Neuron (in vitro differentiated cells): ENCODE measurements at regions not wholly inside any gene's neighbourhood (a gene's known extent, or its start where the extent isn't known, plus 50 kb on each side); places are given as distances from the start of the nearest gene placed in this dataset.
A peak's percentile ranks its signal among the peaks of the same experiment; 100 is the strongest.

Experiments used
- H2AFZ ChIP-seq: one replicate; pipeline ENCODE4 v1.6.1; 2013; ENCODE audit warnings: low read depth, mild to moderate bottlenecking, inconsistent platforms, low read length, moderate library complexity
- H3K27me3 ChIP-seq: one replicate; pipeline ENCODE4 v1.6.1; 2013; ENCODE audit warnings: low read length; ENCODE audit not compliant: insufficient read depth
- H3K36me3 ChIP-seq: one replicate; pipeline ENCODE4 v1.6.1; 2013; ENCODE audit warnings: low read length; ENCODE audit not compliant: insufficient read depth
- H3K4me1 ChIP-seq: one replicate; pipeline ENCODE4 v1.6.1; 2013; ENCODE audit warnings: low read length; ENCODE audit not compliant: insufficient read depth
- H3K4me3 ChIP-seq: 2 replicates; pipeline ENCODE4 v1.5.1; 2013; ENCODE audit warnings: mild to moderate bottlenecking, low read length, moderate library complexity
- H3K9me3 ChIP-seq: one replicate; pipeline ENCODE4 v1.6.1; 2013; ENCODE audit warnings: low read length

DNA sequence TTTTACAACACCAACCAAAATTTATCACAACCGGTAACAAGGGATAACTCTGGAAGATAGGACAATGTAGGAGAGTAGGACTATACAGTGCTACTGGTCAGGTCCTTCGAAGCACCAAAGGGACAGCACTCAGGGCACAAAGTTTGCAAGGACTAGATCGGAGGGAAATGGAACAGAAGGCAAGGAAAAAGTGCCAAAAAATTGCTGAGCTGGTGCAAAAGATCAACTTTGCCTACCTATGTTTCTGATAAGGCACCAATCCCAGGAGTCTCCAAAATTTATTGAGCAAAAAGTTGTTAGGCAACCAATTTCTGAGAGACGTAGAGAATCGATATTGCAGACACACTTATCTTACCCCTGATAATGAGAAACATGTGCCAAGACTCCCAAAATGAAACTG, 160.0 kb upstream of the PLEKHA5 start:
- Histone ChIP-seq H2AFZ (no peak overlapping the region), H3K4me3 (no peak overlapping the region), H3K9me3 (no peaks in the 10 kb centered on the region), H3K27me3 (no peaks in the 10 kb centered on the region), H3K4me1 (peaks cover 23% of the 10 kb centered on the region), H3K36me3 (no peaks in the 10 kb centered on the region)

- Histone ChIP-seq H3K36me3 (no peaks in the 10 kb centered on the region), H3K4me1 (peaks cover 14% of the 10 kb centered on the region), H2AFZ (no peak overlapping the region), H3K4me3 (no peak overlapping the region), H3K27me3 (no peaks in the 10 kb centered on the region), H3K9me3 (no peaks in the 10 kb centered on the region)
Measured at GRCh38 chr12:18970603-18971002, 158.9 kb upstream of the PLEKHA5 start.

GRCh38 chr12:18971932-18972331, 157.6 kb upstream of the PLEKHA5 start:
- Histone ChIP-seq H3K36me3 (no peaks in the 10 kb centered on the region), H3K4me1 (peaks cover 4% of the 10 kb centered on the region), H2AFZ (no peak overlapping the region)

GRCh38 chr12:18975933-18976332, 153.6 kb upstream of the PLEKHA5 start:
- no peak overlapping the region for H2AFZ ChIP-seq
- no peak overlapping the region for H3K4me3 ChIP-seq
- no peaks in the 10 kb centered on the region for H3K36me3 ChIP-seq
- no peaks in the 10 kb centered on the region for H3K27me3 ChIP-seq
- H3K4me1 ChIP-seq, result no peaks in the 10 kb centered on the region
- peaks cover 5% of the 10 kb centered on the region for H3K9me3 ChIP-seq

More at GRCh38 chr12:18971932-18972331, 157.6 kb upstream of the PLEKHA5 start:
- Histone ChIP-seq H3K27me3 (no peaks in the 10 kb centered on the region), H3K4me3 (no peak overlapping the region), H3K9me3 (no peaks in the 10 kb centered on the region)

- no peaks in the 10 kb centered on the region for H3K4me1 ChIP-seq
- no peaks in the 10 kb centered on the region for H3K27me3 ChIP-seq
- H3K4me3 ChIP-seq, result no peak overlapping the region
- peaks cover 5% of the 10 kb centered on the region for H3K9me3 ChIP-seq
- no peak overlapping the region for H2AFZ ChIP-seq
- H3K36me3 ChIP-seq, result no peaks in the 10 kb centered on the region
Measured at GRCh38 chr12:18979401-18980126, 150.0 kb upstream of the PLEKHA5 start.

GRCh38 chr12:18981732-18982131, 147.8 kb upstream of the PLEKHA5 start:
- H3K4me1 ChIP-seq, result no peaks in the 10 kb centered on the region
- H3K36me3 ChIP-seq, result no peaks in the 10 kb centered on the region

DNA sequence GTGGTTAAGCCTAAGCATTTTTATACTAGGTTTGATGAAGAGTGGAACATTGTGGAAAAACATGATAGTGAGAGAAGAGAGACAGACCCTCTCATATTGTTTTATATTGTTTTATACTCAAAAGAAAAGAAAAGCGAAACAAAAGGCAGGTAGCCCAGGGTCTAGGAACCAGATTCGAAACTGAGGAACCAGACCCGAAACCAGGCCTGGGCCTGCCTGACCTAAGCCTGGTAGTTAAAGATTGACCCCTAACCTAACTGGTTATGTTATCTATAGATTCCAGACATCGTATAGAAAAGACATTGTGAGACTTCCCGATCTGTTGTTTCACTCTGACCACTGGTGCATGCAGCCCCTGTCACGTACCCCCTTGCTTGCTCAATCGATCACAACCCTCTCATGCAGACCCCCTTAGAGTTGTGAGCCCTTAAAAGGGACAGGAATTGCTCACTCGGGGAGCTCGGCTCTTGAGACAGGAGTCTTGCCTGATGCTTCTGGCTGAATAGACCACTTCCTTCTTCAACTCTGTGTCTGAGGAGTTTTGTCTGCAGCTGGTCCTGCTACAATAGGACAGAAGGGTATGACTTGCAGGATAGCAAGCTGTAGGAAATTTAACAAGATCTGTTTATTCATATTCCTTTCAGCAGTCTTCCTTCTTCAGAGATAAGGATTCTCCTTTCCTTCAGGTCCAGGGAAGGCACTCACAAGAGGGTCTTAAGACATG, 147.1 kb upstream of the PLEKHA5 start:
- no peaks in the 10 kb centered on the region for H3K4me1 ChIP-seq
- H2AFZ ChIP-seq, result no peak overlapping the region
- H3K4me3 ChIP-seq, result no peak overlapping the region
- no peaks in the 10 kb centered on the region for H3K27me3 ChIP-seq
- H3K9me3 ChIP-seq, result peaks cover 2% of the 10 kb centered on the region
- no peaks in the 10 kb centered on the region for H3K36me3 ChIP-seq

More at GRCh38 chr12:18981732-18982131, 147.8 kb upstream of the PLEKHA5 start:
- Histone ChIP-seq H3K9me3 (peaks cover 5% of the 10 kb centered on the region), H3K4me3 (no peak overlapping the region), H2AFZ (no peak overlapping the region), H3K27me3 (no peaks in the 10 kb centered on the region)

- Histone ChIP-seq H3K4me3 (no peak overlapping the region), H3K27me3 (no peaks in the 10 kb centered on the region), H3K4me1 (no peaks in the 10 kb centered on the region), H3K36me3 (no peaks in the 10 kb centered on the region), H3K9me3 (no peaks in the 10 kb centered on the region), H2AFZ (no peak overlapping the region)
Measured at GRCh38 chr12:18983854-18984253, 145.7 kb upstream of the PLEKHA5 start.

- no peaks in the 10 kb centered on the region for H3K36me3 ChIP-seq
- no peaks in the 10 kb centered on the region for H3K27me3 ChIP-seq
- no peaks in the 10 kb centered on the region for H3K9me3 ChIP-seq
- no peaks in the 10 kb centered on the region for H3K4me1 ChIP-seq
- H2AFZ ChIP-seq, result peak overlapping the region; percentile 49
- H3K4me3 ChIP-seq, result no peak overlapping the region
Measured at GRCh38 chr12:18990856-18991255, 138.7 kb upstream of the PLEKHA5 start.

GRCh38 chr12:18992336-18992735, 137.2 kb upstream of the PLEKHA5 start:
- Histone ChIP-seq H2AFZ (no peak overlapping the region), H3K36me3 (no peaks in the 10 kb centered on the region), H3K27me3 (no peaks in the 10 kb centered on the region), H3K4me3 (no peak overlapping the region), H3K9me3 (no peaks in the 10 kb centered on the region), H3K4me1 (no peaks in the 10 kb centered on the region)

GRCh38 chr12:18998343-18999261, 130.9 kb upstream of the PLEKHA5 start:
- H3K4me3 ChIP-seq, result no peak overlapping the region
- H3K9me3 ChIP-seq, result no peaks in the 10 kb centered on the region
- peaks cover 4% of the 10 kb centered on the region for H3K4me1 ChIP-seq
- no peak overlapping the region for H2AFZ ChIP-seq
- no peaks in the 10 kb centered on the region for H3K27me3 ChIP-seq
- H3K36me3 ChIP-seq, result no peaks in the 10 kb centered on the region

DNA sequence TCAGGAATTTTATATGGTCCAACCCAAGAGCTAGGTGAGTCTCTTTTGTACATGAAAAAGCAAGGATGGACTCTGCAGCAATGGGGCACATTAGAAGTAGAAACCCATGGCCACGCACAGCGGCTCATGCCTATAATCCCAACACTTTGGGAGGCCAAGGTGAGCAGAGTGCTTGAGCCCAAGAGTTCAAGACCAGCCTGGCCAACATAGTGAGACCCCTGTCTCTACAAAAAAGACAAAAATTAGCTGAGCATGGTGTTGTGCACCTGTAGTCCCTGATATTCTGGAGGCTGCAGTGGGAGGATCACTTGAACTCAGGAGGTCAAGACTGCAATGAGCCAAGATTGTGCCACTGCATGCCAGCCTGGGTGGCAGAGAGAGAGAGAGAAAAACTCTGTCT, 128.7 kb upstream of the PLEKHA5 start:
- Histone ChIP-seq H3K36me3 (no peaks in the 10 kb centered on the region), H3K4me1 (peaks cover 11% of the 10 kb centered on the region), H2AFZ (no peak overlapping the region), H3K4me3 (no peak overlapping the region), H3K27me3 (no peaks in the 10 kb centered on the region), H3K9me3 (no peaks in the 10 kb centered on the region)

- Histone ChIP-seq H3K36me3 (no peaks in the 10 kb centered on the region), H3K4me3 (no peak overlapping the region), H3K4me1 (peaks cover 11% of the 10 kb centered on the region), H3K27me3 (no peaks in the 10 kb centered on the region), H3K9me3 (no peaks in the 10 kb centered on the region), H2AFZ (no peak overlapping the region)
Measured at GRCh38 chr12:19002216-19002615, 127.3 kb upstream of the PLEKHA5 start.
